HEK293T (cell line): ENCODE measurements at regions not wholly inside any gene's neighbourhood (a gene's known extent, or its start where the extent isn't known, plus 50 kb on each side); places are given as distances from the start of the nearest gene placed in this dataset.

Experiments
- CTBP1 ChIP-seq: fragments of 450-650 bp; IDR thresholded peaks from 2 replicates; pipeline ENCODE4 v1.6.1; 2016; ENCODE audit warnings: borderline replicate concordance
- ELF4 ChIP-seq: fragments of 450-650 bp; IDR thresholded peaks from 2 replicates; pipeline ENCODE4 v1.6.1; 2017; ENCODE audit warnings: antibody characterized with exemption
- SP1 ChIP-seq: fragments of 450-650 bp; IDR thresholded peaks from 2 replicates; pipeline ENCODE4 v1.6.1; 2017
- SUZ12 ChIP-seq: fragments of 450-650 bp; IDR thresholded peaks from 2 replicates; pipeline ENCODE4 v1.6.1; 2016; ENCODE audit warnings: mild to moderate bottlenecking

- TF ChIP-seq SP1 = no peak
- no peak for TF ChIP-seq ELF4
- TF ChIP-seq CTBP1 = no peak
- TF ChIP-seq SUZ12 = no peak
These were observed 1123.5 kb upstream of the MAP3K7 start for GRCh38 chr6:91710342-91710741.
